ENCODE measurements at regions not wholly inside any gene's neighbourhood (a gene's known extent, or its start where the extent isn't known, plus 50 kb on each side); places are given as distances from the start of the nearest gene placed in this dataset.
"Not testable (repeated sequence)": the region's sequence is repeated elsewhere in the genome, so short reads cannot be mapped to it uniquely, and the experiment has no call there.

DNA sequence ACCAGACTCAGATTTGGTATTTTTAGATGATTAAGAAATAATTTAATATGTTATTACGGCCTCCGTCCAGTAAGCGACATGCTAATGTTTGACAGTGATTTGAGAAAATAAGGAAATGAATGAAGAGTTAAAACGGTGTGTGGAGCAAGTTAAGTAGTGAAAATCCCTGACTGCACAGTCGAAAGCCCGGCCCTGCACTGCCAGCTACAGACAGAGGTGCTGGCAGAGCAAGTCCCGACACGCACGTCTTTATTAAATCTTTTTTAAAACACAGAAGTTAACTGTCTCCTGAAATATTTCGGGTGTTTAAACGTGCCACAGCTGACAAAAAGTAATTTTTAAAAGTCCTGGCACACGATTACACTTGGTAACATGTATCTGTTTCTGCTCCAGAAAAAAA is 293.4 kb upstream of the RNF32 start:
- no peak for DNase-seq

DNA sequence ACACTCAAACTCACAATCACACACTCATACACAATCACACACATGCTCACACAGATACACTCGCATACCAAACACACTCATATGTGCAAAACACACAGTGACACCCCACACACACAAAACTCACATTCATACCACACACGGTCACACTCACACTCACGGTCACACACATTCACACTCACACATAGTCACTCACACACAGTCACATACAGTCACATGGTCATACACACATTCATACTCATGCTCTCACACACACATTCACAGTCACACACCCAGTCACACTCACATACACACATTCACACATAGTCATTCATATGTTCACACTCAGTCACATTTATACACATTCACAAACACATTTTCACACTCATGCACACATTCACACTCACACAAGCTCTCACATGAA is 296.0 kb upstream of the RNF32 start:
- no peak for DNase-seq
- Histone ChIP-seq H3K9me3 (replicated peaks; ENCODE audit: control insufficient read depth, low read depth, low read length) (no peaks in the 10 kb centered on the region), H3K27ac (ENCODE audit: low read length) (no peak overlapping the region), H3K36me3 (ENCODE audit: control insufficient read depth, insufficient read depth, low read length) (no peaks in the 10 kb centered on the region), H3K4me1 (ENCODE audit: control insufficient read depth, insufficient read depth, low read length) (no peaks in the 10 kb centered on the region), H3K27me3 (ENCODE audit: control insufficient read depth, insufficient read depth, low read length) (no peaks in the 10 kb centered on the region), H3K4me3 (ENCODE audit: low read length) (no peak overlapping the region)
- WGBS (ENCODE audit: insufficient coverage): 94% methylated on average over 3 of the region's 3 CpGs

More for the DNA sequence above, 293.4 kb upstream of the RNF32 start:
- Histone ChIP-seq H3K4me1 (ENCODE audit: control insufficient read depth, insufficient read depth, low read length) (no peaks in the 10 kb centered on the region), H3K27ac (ENCODE audit: low read length) (no peak overlapping the region), H3K27me3 (ENCODE audit: control insufficient read depth, insufficient read depth, low read length) (no peaks in the 10 kb centered on the region), H3K36me3 (ENCODE audit: control insufficient read depth, insufficient read depth, low read length) (no peaks in the 10 kb centered on the region), H3K9me3 (replicated peaks; ENCODE audit: control insufficient read depth, low read depth, low read length) (no peaks in the 10 kb centered on the region), H3K4me3 (ENCODE audit: low read length) (no peak overlapping the region)
- 68% methylated on average over 4 of the region's 12 CpGs for WGBS (ENCODE audit: insufficient coverage)

GRCh38 chr7:156334636-156335035 is 305.9 kb upstream of the RNF32 start:
- DNase-seq: no peak
- Histone ChIP-seq H3K9me3 (replicated peaks; ENCODE audit: control insufficient read depth, low read depth, low read length) (no peaks in the 10 kb centered on the region), H3K4me3 (ENCODE audit: low read length) (no peak overlapping the region), H3K27me3 (ENCODE audit: control insufficient read depth, insufficient read depth, low read length) (no peaks in the 10 kb centered on the region), H3K36me3 (ENCODE audit: control insufficient read depth, insufficient read depth, low read length) (no peaks in the 10 kb centered on the region), H3K4me1 (ENCODE audit: control insufficient read depth, insufficient read depth, low read length) (no peaks in the 10 kb centered on the region), H3K27ac (ENCODE audit: low read length) (no peak overlapping the region)
- 78% methylated on average over 4 of the region's 5 CpGs for WGBS (ENCODE audit: insufficient coverage)

DNA sequence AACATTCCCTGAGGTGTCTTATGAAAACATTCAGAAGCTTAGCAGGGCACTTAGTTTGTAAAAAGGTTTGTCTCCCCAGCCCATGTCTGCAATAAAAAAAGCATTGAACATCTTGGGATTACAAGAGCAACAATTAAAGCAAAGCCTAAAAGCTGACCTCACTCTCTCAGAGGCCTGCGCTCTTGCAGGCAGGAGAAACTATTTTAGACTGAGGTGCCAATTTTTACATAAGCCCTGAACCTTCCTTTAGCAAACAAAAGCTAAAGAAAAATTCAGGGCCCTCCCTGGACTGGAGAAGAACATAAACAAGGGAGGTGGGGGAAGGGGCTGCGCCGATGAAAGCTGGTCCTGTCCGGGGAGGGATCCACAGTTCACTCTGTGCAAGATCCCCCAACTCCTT is 312.7 kb upstream of the RNF32 start:
- Histone ChIP-seq H3K27ac (ENCODE audit: low read length) (no peak overlapping the region), H3K36me3 (ENCODE audit: control insufficient read depth, insufficient read depth, low read length) (no peaks in the 10 kb centered on the region), H3K4me3 (ENCODE audit: low read length) (no peak overlapping the region), H3K4me1 (ENCODE audit: control insufficient read depth, insufficient read depth, low read length) (no peaks in the 10 kb centered on the region), H3K9me3 (replicated peaks; ENCODE audit: control insufficient read depth, low read depth, low read length) (no peaks in the 10 kb centered on the region), H3K27me3 (ENCODE audit: control insufficient read depth, insufficient read depth, low read length) (peaks cover 2% of the 10 kb centered on the region)
- no CpG with 5 or more reads among the region's 4 CpGs for WGBS (ENCODE audit: insufficient coverage)
- no peak for DNase-seq

GRCh38 chr7:156327474-156327873 is 313.1 kb upstream of the RNF32 start:
- H3K27ac ChIP-seq (ENCODE audit: low read length): no peak overlapping the region
- no peaks in the 10 kb centered on the region for H3K9me3 ChIP-seq (replicated peaks; ENCODE audit: control insufficient read depth, low read depth, low read length)
- DNase-seq: no peak
- 100% methylated on average over 1 of the region's 2 CpGs for WGBS (ENCODE audit: insufficient coverage)
- no peaks in the 10 kb centered on the region for H3K36me3 ChIP-seq (ENCODE audit: control insufficient read depth, insufficient read depth, low read length)
- no peak overlapping the region for H3K4me3 ChIP-seq (ENCODE audit: low read length)
- H3K4me1 ChIP-seq (ENCODE audit: control insufficient read depth, insufficient read depth, low read length): no peaks in the 10 kb centered on the region
- peaks cover 2% of the 10 kb centered on the region for H3K27me3 ChIP-seq (ENCODE audit: control insufficient read depth, insufficient read depth, low read length)

- Histone ChIP-seq H3K4me1 (ENCODE audit: control insufficient read depth, insufficient read depth, low read length) (no peaks in the 10 kb centered on the region), H3K36me3 (ENCODE audit: control insufficient read depth, insufficient read depth, low read length) (no peaks in the 10 kb centered on the region), H3K4me3 (ENCODE audit: low read length) (no peak overlapping the region), H3K27ac (ENCODE audit: low read length) (no peak overlapping the region), H3K9me3 (replicated peaks; ENCODE audit: control insufficient read depth, low read depth, low read length) (no peaks in the 10 kb centered on the region), H3K27me3 (ENCODE audit: control insufficient read depth, insufficient read depth, low read length) (peaks cover 2% of the 10 kb centered on the region)
- DNase-seq: no peak
- no CpG with 5 or more reads among the region's 1 CpG for WGBS (ENCODE audit: insufficient coverage)
Measured at GRCh38 chr7:156324201-156324600, 316.4 kb upstream of the RNF32 start.

- not testable (repeated sequence) for H3K27me3 ChIP-seq (ENCODE audit: control insufficient read depth, insufficient read depth, low read length); H3K4me3 ChIP-seq (ENCODE audit: low read length); H3K9me3 ChIP-seq (replicated peaks; ENCODE audit: control insufficient read depth, low read depth, low read length); H3K36me3 ChIP-seq (ENCODE audit: control insufficient read depth, insufficient read depth, low read length); DNase-seq; H3K27ac ChIP-seq (ENCODE audit: low read length); H3K4me1 ChIP-seq (ENCODE audit: control insufficient read depth, insufficient read depth, low read length)
- no CpG with 5 or more reads among the region's 1 CpG for WGBS (ENCODE audit: insufficient coverage)
Measured at GRCh38 chr7:156321430-156321829, 319.1 kb upstream of the RNF32 start.

- Histone ChIP-seq H3K4me1 (ENCODE audit: control insufficient read depth, insufficient read depth, low read length) (no peaks in the 10 kb centered on the region), H3K36me3 (ENCODE audit: control insufficient read depth, insufficient read depth, low read length) (no peaks in the 10 kb centered on the region), H3K27me3 (ENCODE audit: control insufficient read depth, insufficient read depth, low read length) (no peaks in the 10 kb centered on the region), H3K27ac (ENCODE audit: low read length) (no peak overlapping the region), H3K9me3 (replicated peaks; ENCODE audit: control insufficient read depth, low read depth, low read length) (no peaks in the 10 kb centered on the region), H3K4me3 (ENCODE audit: low read length) (no peak overlapping the region)
- WGBS (ENCODE audit: insufficient coverage): 80% methylated on average over 6 of the region's 11 CpGs
- DNase-seq: no peak
Measured at GRCh38 chr7:156318926-156319325, 321.6 kb upstream of the RNF32 start.

DNA sequence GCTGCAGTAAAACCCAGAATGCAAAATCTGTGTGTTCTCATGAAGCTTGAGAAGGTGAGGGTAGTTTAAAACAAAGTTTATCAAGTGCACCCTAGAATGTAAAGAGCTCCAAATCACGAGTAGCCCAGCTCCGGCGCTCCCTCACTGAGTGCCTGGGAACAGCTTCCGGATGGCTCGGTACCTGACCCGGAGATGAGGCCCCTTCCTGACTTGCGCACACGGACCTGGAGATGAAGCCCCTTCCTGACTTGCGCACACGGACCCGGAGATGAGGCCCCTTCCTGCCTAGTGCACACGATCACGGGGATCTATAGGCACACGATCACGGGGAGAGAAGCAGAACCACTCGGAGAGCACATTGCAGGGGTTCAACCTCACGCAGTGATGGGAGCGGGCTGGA is 322.1 kb upstream of the RNF32 start:
- Histone ChIP-seq H3K4me1 (ENCODE audit: control insufficient read depth, insufficient read depth, low read length) (no peaks in the 10 kb centered on the region), H3K4me3 (ENCODE audit: low read length) (no peak overlapping the region), H3K36me3 (ENCODE audit: control insufficient read depth, insufficient read depth, low read length) (no peaks in the 10 kb centered on the region), H3K9me3 (replicated peaks; ENCODE audit: control insufficient read depth, low read depth, low read length) (no peaks in the 10 kb centered on the region), H3K27ac (ENCODE audit: low read length) (no peak overlapping the region), H3K27me3 (ENCODE audit: control insufficient read depth, insufficient read depth, low read length) (no peaks in the 10 kb centered on the region)
- WGBS (ENCODE audit: insufficient coverage): 88% methylated on average over 18 of the region's 18 CpGs
- no peak for DNase-seq

DNA sequence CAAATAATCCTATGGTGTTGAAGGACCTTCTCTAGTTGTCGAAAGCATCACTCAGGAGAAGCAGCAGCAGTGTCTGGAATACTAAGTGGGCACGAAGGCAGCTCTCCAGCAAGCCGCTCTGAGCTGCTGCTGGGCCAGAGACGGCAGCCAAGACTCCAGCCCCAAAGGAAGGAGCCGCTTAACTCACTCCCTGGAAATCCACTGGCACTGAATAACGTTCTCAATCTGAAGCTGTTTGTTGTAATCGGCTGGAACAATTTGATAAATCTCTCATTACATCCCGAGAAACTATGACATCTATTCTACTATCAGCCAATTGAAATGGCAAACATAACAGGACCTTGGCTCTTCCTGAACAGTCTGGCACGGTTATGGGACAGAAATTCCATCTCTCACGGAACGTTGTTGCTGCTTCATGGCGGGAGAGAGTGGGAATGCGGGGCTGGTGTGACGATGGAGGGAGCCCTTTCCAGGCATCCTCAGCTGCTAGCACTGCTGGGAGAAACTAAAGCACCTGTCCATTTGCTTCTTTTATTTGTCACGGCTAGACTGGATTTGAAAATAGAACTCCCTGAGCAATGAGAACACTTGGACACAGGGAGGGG is 331.5 kb upstream of the RNF32 start:
- no peak overlapping the region for H3K4me3 ChIP-seq (ENCODE audit: low read length)
- no peaks in the 10 kb centered on the region for H3K27me3 ChIP-seq (ENCODE audit: control insufficient read depth, insufficient read depth, low read length)
- 48% methylated on average over 12 of the region's 15 CpGs for WGBS (ENCODE audit: insufficient coverage)
- peaks cover 6% of the 10 kb centered on the region for H3K4me1 ChIP-seq (ENCODE audit: control insufficient read depth, insufficient read depth, low read length)
- no peaks in the 10 kb centered on the region for H3K36me3 ChIP-seq (ENCODE audit: control insufficient read depth, insufficient read depth, low read length)
- no peak overlapping the region for H3K27ac ChIP-seq (ENCODE audit: low read length)
- DNase-seq: peak; percentile 63
- H3K9me3 ChIP-seq (replicated peaks; ENCODE audit: control insufficient read depth, low read depth, low read length): no peaks in the 10 kb centered on the region

DNA sequence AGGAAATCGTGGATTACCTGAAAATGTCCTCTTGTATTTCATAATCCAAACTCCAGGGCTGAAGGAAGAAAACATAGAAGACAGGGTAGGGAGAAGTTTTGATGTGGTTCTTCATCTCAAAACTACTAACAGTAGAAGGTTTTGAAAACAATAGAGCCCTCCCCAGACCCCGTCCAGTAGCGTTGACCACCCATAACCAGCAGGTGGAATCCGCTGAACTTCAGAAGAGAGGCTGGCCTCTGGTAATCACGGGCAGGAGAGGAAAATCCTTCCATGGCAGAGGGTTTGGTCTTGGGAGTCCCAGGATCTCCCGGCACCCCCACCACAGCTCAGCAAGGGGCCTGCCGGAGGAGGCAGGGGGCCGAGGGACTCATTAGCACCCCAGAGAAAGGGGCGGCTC is 333.4 kb upstream of the RNF32 start:
- Histone ChIP-seq H3K4me1 (ENCODE audit: control insufficient read depth, insufficient read depth, low read length) (peaks cover 6% of the 10 kb centered on the region), H3K9me3 (replicated peaks; ENCODE audit: control insufficient read depth, low read depth, low read length) (no peaks in the 10 kb centered on the region), H3K4me3 (ENCODE audit: low read length) (no peak overlapping the region), H3K27me3 (ENCODE audit: control insufficient read depth, insufficient read depth, low read length) (no peaks in the 10 kb centered on the region), H3K27ac (ENCODE audit: low read length) (no peak overlapping the region), H3K36me3 (ENCODE audit: control insufficient read depth, insufficient read depth, low read length) (no peaks in the 10 kb centered on the region)
- DNase-seq: no peak
- WGBS (ENCODE audit: insufficient coverage): 56% methylated on average over 3 of the region's 9 CpGs
